Kidney (tissue), 13 donors: ENCODE measurements at regions not wholly inside any gene's neighbourhood (a gene's known extent, or its start where the extent isn't known, plus 50 kb on each side); places are given as distances from the start of the nearest gene placed in this dataset.

ENCODE experiments used
- DNase-seq, 5 donors: peaks; one replicate each; pipeline ENCODE4 v3.0.0-alpha.2; 2013 to 2020
- FAIRE-seq: peaks from 2 replicates; lab custom pipeline; 2012; peaks lifted over from hg19 to GRCh38; lab: Jason Lieb, UNC
- H3K27ac ChIP-seq, 2 donors: one replicate each; pipeline ENCODE4 v1.7.0; 2013; ENCODE audit warnings: low read depth in 2 of 2, low read length in 2 of 2, inconsistent platforms in 1 of 2
- H3K27me3 ChIP-seq: one replicate; pipeline ENCODE4 v1.7.1; 2013; ENCODE audit warnings: low read length, inconsistent platforms; ENCODE audit not compliant: control insufficient read depth, insufficient read depth
- H3K36me3 ChIP-seq, 3 donors: one replicate each; pipeline versions ENCODE4 v1.7.0 to v1.7.1; 2013; ENCODE audit warnings: low read length in 3 of 3, control low read depth in 1 of 3, inconsistent platforms in 1 of 3; ENCODE audit not compliant: insufficient read depth in 3 of 3, control insufficient read depth in 2 of 3
- H3K4me1 ChIP-seq, 3 donors: one replicate each; pipeline versions ENCODE4 v1.7.0 to v1.7.1; 2013; ENCODE audit warnings: low read length in 3 of 3, inconsistent platforms in 1 of 3, low read depth in 1 of 3; ENCODE audit not compliant: control insufficient read depth in 2 of 3, insufficient read depth in 2 of 3
- H3K4me3 ChIP-seq, 3 donors: one replicate each; pipeline versions ENCODE4 v1.7.0 to v1.8.1; 2013; ENCODE audit warnings: low read length in 3 of 3, control low read depth in 1 of 3, inconsistent platforms in 1 of 3
- H3K9ac ChIP-seq, 3 donors: one replicate each; pipeline versions ENCODE4 v1.7.0 to v1.7.1; 2013; ENCODE audit warnings: low read length in 3 of 3, control low read depth in 1 of 3, inconsistent platforms in 1 of 3
- H3K9me3 ChIP-seq, 3 donors: one replicate each; pipeline versions ENCODE4 v1.7.0 to v1.7.1; 2013; ENCODE audit warnings: low read length in 3 of 3, control low read depth in 1 of 3, inconsistent platforms in 1 of 3; ENCODE audit not compliant: control insufficient read depth in 2 of 3, insufficient read depth in 1 of 3
- CTCF ChIP-seq: IDR thresholded peaks from 3 replicates; pipeline ENCODE4 v1.5.1; 2012; ENCODE audit warnings: mild to moderate bottlenecking, moderate library complexity, borderline replicate concordance; ENCODE audit not compliant: insufficient read depth; ENCODE audit errors: extremely low read depth
- intact Hi-C: fragments of 100-400 bp; cut with DNase I; formaldehyde crosslinking; loops from one replicate; pipeline ENCODE4 v1.11.1; 2022
- donor health status: control.
- donor health status: control.
- donor health status: control.
- donor health status: control.
- donor health status: control.
- donor health status: DM: yes; HTN: yes; CAD: no.
- donor health status: Normal renal cell carcinoma (clear cell type).

GRCh38 chrX:38899650-38900049 lies 98.4 kb downstream of the MID1IP1 start:
- no peak overlapping the region for H3K4me3 ChIP-seq
- no peak overlapping the region for H3K27ac ChIP-seq
- H3K4me1 ChIP-seq, result peaks cover 0 to 3% (median 0%) of the 10 kb centered on the region in 3 donors
- no peak for DNase-seq
- no peak overlapping the region for H3K9ac ChIP-seq
- H3K36me3 ChIP-seq, result no peaks in the 10 kb centered on the region
- intact Hi-C loops, result no loop called here
- FAIRE-seq, result no peak
- H3K27me3 ChIP-seq, result peaks cover 2% of the 10 kb centered on the region
- TF ChIP-seq CTCF, result no peak
- H3K9me3 ChIP-seq, result no peaks in the 10 kb centered on the region

GRCh38 chrX:38900719-38901118 lies 99.5 kb downstream of the MID1IP1 start:
- no peak for FAIRE-seq
- TF ChIP-seq CTCF, result no peak

GRCh38 chrX:38902972-38903492 lies 101.8 kb downstream of the MID1IP1 start:
- H3K9me3 ChIP-seq, result no peaks in the 10 kb centered on the region
- H3K27me3 ChIP-seq, result no peaks in the 10 kb centered on the region
- no peak for FAIRE-seq
- no peaks in the 10 kb centered on the region for H3K36me3 ChIP-seq
- intact Hi-C loops, result no loop called here
- H3K4me3 ChIP-seq, result no peak overlapping the region
- TF ChIP-seq CTCF, result no peak
- no peak overlapping the region for H3K27ac ChIP-seq
- H3K9ac ChIP-seq, result no peak overlapping the region
- H3K4me1 ChIP-seq, result no peaks in the 10 kb centered on the region
- no peak for DNase-seq

More at GRCh38 chrX:38900719-38901118, 99.5 kb downstream of the MID1IP1 start:
- no peak overlapping the region for H3K9ac ChIP-seq
- no peaks in the 10 kb centered on the region for H3K36me3 ChIP-seq
- intact Hi-C loops, result no loop called here
- H3K9me3 ChIP-seq, result no peaks in the 10 kb centered on the region
- peaks cover 0 to 3% (median 0%) of the 10 kb centered on the region in 3 donors for H3K4me1 ChIP-seq
- H3K27ac ChIP-seq, result no peak overlapping the region
- DNase-seq, result no peak
- H3K27me3 ChIP-seq, result peaks cover 2% of the 10 kb centered on the region
- no peak overlapping the region for H3K4me3 ChIP-seq

GRCh38 chrX:38916801-38917200 lies 115.5 kb downstream of the MID1IP1 start:
- H3K36me3 ChIP-seq, result no peaks in the 10 kb centered on the region
- TF ChIP-seq CTCF, result no peak
- intact Hi-C loops, result no loop called here
- no peak for FAIRE-seq
- H3K27me3 ChIP-seq, result no peaks in the 10 kb centered on the region
- no peak overlapping the region for H3K9ac ChIP-seq
- no peaks in the 10 kb centered on the region for H3K9me3 ChIP-seq
- no peak for DNase-seq
- no peak overlapping the region for H3K4me3 ChIP-seq
- no peaks in the 10 kb centered on the region for H3K4me1 ChIP-seq
- no peak overlapping the region for H3K27ac ChIP-seq
